Nephron (organoid): ENCODE measurements at regions not wholly inside any gene's neighbourhood (a gene's known extent, or its start where the extent isn't known, plus 50 kb on each side); places are given as distances from the start of the nearest gene placed in this dataset.

Source experiments
- H3K27ac Mint-ChIP-seq, 3 experiments: 2 replicates each; pipeline ENCODE4 v1.8.0; 2020; ENCODE audit warnings: mixed read lengths in 3 of 3, mild to moderate bottlenecking in 2 of 3, moderate library complexity in 1 of 3
- H3K27me3 Mint-ChIP-seq: 2 replicates; pipeline ENCODE4 v1.8.0; 2021; ENCODE audit warnings: low read depth, mild to moderate bottlenecking, moderate library complexity, mixed read lengths
- H3K36me3 Mint-ChIP-seq: 2 replicates; pipeline ENCODE4 v1.8.0; 2020; ENCODE audit warnings: low read depth, mixed read lengths
- H3K4me1 Mint-ChIP-seq: 2 replicates; pipeline ENCODE4 v1.8.0; 2020; ENCODE audit warnings: mixed read lengths
- H3K4me3 Mint-ChIP-seq, 3 experiments: 2 replicates each; pipeline ENCODE4 v1.8.0; 2020; ENCODE audit warnings: mild to moderate bottlenecking in 3 of 3, mixed read lengths in 3 of 3, moderate library complexity in 2 of 3
- H3K9me3 Mint-ChIP-seq: 2 replicates; pipeline ENCODE4 v1.8.0; 2020; ENCODE audit warnings: mixed read lengths
- CTCF ChIP-seq, 3 experiments: fragments of 200-600 bp; sonication (generic); IDR thresholded peaks; one replicate each; pipeline ENCODE4 v1.5.0; 2021; ENCODE audit warnings: antibody characterized with exemption in 3 of 3; ENCODE audit not compliant: unreplicated experiment in 3 of 3

- TF ChIP-seq CTCF (IDR thresholded peaks at IDR 0.05; ENCODE audit: unreplicated experiment in 3 of 3): no peak
- Mint-ChIP-seq H3K4me1 (peaks cover 31% of the 10 kb centered on the region), H3K27me3 (peaks cover 4% of the 10 kb centered on the region), H3K36me3 (peaks cover 4% of the 10 kb centered on the region), H3K27ac (peak overlapping the region; percentile 52 to 89 (median 80)), H3K9me3 (peaks cover 3% of the 10 kb centered on the region), H3K4me3 (no peak overlapping the region)
These were observed 235.8 kb upstream of the TNP1 start for GRCh38 chr2:217095511-217096205.

- Mint-ChIP-seq H3K36me3 (peaks cover 4% of the 10 kb centered on the region), H3K9me3 (peaks cover 3% of the 10 kb centered on the region), H3K27ac (peak overlapping the region in 1 of 3 experiments; percentile 62), H3K4me1 (peaks cover 47% of the 10 kb centered on the region), H3K27me3 (peaks cover 4% of the 10 kb centered on the region), H3K4me3 (no peak overlapping the region)
- no peak for TF ChIP-seq CTCF (IDR thresholded peaks at IDR 0.05; ENCODE audit: unreplicated experiment in 3 of 3)
These were observed 233.0 kb upstream of the TNP1 start for GRCh38 chr2:217092710-217093379.

DNA sequence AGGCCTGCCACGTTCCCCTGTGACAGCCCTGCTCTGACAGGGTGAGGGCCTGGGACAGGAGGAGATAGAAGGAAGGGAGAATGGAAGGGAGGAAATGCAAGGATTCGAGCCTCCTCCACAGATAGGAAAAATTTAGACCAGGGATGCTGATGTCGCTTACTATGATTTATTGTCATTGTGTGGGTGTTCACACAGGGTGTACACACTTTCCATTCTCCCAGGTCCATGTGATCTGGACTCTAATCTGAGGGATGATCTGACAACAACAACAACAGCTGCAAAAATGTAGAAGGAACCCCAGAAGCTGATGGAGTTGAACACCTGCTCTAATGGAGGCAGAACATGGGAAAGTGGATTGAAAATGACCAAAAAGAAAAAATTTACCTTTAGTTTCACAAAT is 231.7 kb upstream of the TNP1 start:
- H3K4me1 Mint-ChIP-seq: peaks cover 41% of the 10 kb centered on the region
- H3K27ac Mint-ChIP-seq: peak overlapping the region; percentile 1 to 13 (median 5)
- H3K27me3 Mint-ChIP-seq: peaks cover 4% of the 10 kb centered on the region
- peaks cover 4% of the 10 kb centered on the region for H3K36me3 Mint-ChIP-seq
- no peak overlapping the region for H3K4me3 Mint-ChIP-seq
- TF ChIP-seq CTCF (IDR thresholded peaks at IDR 0.05; ENCODE audit: unreplicated experiment in 3 of 3): no peak
- peaks cover 3% of the 10 kb centered on the region for H3K9me3 Mint-ChIP-seq

DNA sequence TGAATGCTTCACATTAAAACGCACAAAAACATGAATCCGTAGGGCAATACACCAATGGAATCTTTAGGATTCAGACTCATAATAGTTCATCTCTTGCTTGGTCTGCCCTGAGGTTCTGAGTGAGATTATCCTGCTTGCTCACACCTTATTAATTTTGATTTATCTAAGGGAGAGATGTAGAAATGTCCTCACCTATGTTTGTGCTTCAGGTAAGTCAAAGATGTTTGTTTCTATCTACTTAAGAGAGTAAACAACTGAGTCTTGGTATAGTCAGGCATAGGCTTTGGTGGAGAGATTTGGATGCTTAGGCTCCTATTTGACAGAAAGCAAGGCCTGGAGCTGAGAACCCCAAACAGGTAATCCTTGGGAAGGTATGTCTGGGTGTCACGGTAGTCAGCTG is 231.0 kb upstream of the TNP1 start:
- H3K27ac Mint-ChIP-seq: peak overlapping the region; percentile 77 to 85 (median 78)
- TF ChIP-seq CTCF (IDR thresholded peaks at IDR 0.05; ENCODE audit: unreplicated experiment in 3 of 3): no peak
- peaks cover 44% of the 10 kb centered on the region for H3K4me1 Mint-ChIP-seq
- peaks cover 4% of the 10 kb centered on the region for H3K27me3 Mint-ChIP-seq
- H3K4me3 Mint-ChIP-seq: no peak overlapping the region
- peaks cover 3% of the 10 kb centered on the region for H3K9me3 Mint-ChIP-seq
- H3K36me3 Mint-ChIP-seq: peaks cover 4% of the 10 kb centered on the region

- H3K27ac Mint-ChIP-seq: peak overlapping the region; percentile 77 to 85 (median 78)
- TF ChIP-seq CTCF (IDR thresholded peaks at IDR 0.05; ENCODE audit: unreplicated experiment in 3 of 3): no peak
- peaks cover 3% of the 10 kb centered on the region for H3K9me3 Mint-ChIP-seq
- H3K36me3 Mint-ChIP-seq: peaks cover 4% of the 10 kb centered on the region
- H3K4me3 Mint-ChIP-seq: peak overlapping the region in 2 of 3 experiments; percentile 18 to 22
- H3K27me3 Mint-ChIP-seq: peaks cover 4% of the 10 kb centered on the region
- peaks cover 48% of the 10 kb centered on the region for H3K4me1 Mint-ChIP-seq
These were observed 230.2 kb upstream of the TNP1 start for GRCh38 chr2:217090024-217090473.
